GM19468 (cell line): ENCODE measurements at regions not wholly inside any gene's neighbourhood (a gene's known extent, or its start where the extent isn't known, plus 50 kb on each side); places are given as distances from the start of the nearest gene placed in this dataset.

ENCODE experiments used
- ATAC-seq: cut with Tn5 transposase; IDR thresholded peaks from one replicate; pipeline ENCODE4 v1.9.1; 2021; ENCODE audit warnings: mild to moderate bottlenecking, moderate library complexity, moderate number of reproducible peaks; ENCODE audit not compliant: unreplicated experiment; ENCODE audit errors: extremely low read depth

DNA sequence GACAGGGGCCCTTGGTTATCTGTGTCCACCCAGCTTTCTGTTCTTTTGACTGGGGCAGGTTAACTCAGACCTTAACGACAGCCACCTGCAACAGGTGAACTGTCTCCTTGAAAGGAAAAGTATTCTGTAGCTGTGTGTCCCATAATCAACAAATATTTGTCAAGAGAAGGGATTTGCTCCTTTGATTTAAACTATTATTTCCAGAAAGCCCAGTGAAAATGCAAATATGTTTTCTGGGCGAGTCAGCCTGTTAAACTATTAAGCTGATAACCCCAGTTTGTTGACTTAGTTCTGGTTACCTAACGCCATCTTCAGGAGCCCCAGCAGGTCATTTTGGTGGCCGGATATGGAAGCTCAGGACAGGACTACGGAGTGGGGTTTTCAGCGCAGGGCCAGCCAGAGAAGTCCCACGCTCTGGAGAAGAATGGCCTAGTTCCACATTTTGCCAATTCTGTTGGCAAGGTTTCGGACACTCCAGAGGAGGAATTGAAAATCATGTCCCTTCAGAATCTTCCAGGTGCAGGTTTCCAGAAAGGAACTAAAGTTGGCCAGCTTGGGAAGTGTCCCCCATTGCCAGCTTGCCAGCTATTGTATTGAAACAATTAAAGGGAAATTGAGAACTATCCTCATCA is 54.5 kb downstream of the ADRA2A start:
- ATAC-seq, result no peak

DNA sequence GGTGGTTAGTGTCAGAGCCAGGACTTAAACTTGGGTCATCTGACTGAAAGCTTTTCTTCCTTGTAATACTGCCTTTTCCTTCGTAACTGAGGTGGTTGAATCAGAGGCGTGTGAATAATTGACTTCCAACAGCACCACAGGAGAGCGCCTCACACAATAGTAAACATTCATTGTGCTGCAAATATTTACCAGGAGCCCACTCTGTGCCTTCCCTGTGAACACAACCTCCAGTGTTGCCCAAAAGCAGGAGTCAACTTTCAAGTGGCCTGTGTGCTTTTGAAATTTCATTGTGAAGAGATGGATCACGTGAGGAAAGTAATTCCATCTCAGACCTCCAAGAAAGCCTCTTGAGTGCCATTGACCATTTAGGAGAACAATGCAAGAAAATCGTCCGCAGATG is 60.2 kb downstream of the ADRA2A start:
- no peak for ATAC-seq

- no peak for ATAC-seq
These were observed 60.8 kb downstream of the ADRA2A start for GRCh38 chr10:111137587-111137986.

GRCh38 chr10:111138544-111138943 is 61.7 kb downstream of the ADRA2A start:
- no peak for ATAC-seq

- no peak for ATAC-seq
These were observed 62.7 kb downstream of the ADRA2A start for GRCh38 chr10:111139567-111139966.

- ATAC-seq, result no peak
These were observed 65.4 kb downstream of the ADRA2A start for GRCh38 chr10:111142092-111142768.

GRCh38 chr10:111146025-111146640 is 69.3 kb downstream of the ADRA2A start:
- no peak for ATAC-seq

DNA sequence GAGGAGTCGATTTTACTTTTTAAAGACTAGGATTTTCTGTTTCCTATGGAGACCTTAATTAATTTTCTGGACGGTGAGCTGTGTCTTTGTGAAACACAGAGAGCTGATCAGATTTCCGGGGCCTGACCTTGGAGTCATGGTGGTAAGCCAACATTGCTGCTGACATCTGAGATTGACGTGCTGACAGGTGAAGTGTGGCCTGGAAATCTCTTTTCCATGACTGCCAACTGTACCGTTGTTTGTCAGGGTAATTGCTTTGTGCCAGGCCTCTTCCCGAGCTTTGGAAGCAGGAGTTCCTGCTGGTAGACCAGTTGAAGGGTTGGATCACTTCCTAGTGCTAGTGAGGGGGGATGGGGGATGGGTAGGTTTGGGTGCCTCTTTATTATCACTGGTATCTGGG is 71.2 kb downstream of the ADRA2A start:
- ATAC-seq, result no peak

GRCh38 chr10:111148440-111148839 is 71.6 kb downstream of the ADRA2A start:
- ATAC-seq, result no peak

- no peak for ATAC-seq
These were observed 73.9 kb downstream of the ADRA2A start for GRCh38 chr10:111150691-111151090.

GRCh38 chr10:111151595-111152307 is 74.9 kb downstream of the ADRA2A start:
- ATAC-seq, result no peak

DNA sequence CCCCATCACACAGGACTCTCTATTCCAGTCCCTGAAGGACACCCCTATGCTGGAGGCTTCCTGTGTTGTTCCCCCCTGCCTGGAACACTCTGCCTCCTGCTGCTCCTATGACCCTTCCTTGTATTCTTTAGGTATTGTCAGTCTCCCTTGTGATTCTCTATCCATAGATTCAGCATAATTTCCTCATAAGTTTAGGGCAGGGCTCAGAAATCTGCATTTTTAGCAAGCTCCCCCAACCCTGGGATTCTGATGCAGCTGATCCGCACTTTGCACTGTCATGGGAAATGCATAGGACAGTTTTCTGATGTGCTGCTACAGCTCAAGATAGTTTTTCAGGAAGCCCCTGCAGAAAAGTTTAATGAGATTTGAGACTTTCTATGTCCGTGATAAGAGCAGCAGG is 79.9 kb downstream of the ADRA2A start:
- ATAC-seq, result no peak

DNA sequence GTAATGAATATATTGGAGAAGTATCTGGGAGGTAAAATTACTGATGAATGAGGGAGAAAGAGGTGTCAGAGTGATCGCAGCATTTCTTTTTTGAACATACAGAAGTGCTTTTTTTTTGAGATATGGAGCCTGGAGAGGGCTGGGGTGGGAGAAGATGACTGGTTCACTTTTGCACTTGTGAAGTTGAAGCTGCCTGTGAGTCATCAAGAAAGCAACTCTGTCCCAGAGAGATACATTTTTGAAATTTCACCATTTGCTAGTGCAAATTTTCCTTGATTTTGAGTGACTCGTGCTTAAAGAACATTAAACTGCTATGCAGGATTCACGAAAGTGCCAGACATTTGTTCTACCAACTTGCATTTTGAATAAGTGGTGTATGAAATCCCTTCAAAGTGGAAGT is 81.8 kb downstream of the ADRA2A start:
- no peak for ATAC-seq

GRCh38 chr10:111161109-111161874 is 84.5 kb downstream of the ADRA2A start:
- ATAC-seq, result no peak

DNA sequence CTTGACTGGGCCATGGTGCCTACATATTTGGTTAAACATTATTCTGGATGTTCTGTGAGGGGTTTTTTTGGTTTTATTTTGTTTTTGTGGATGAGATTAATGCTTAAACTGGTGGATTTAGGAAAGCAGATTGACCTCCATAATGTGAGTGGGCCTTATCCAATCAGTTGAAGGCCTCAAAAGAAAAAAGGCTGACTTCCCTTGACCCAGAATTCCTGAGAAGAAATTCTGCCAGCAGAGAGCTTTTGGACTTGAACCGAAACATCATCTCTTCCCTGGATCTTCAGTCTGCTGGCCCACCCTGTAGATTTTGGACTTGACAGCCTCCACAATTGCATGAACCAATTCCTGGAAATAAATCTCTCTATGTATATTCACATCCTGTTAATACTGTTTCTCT is 94.4 kb downstream of the ADRA2A start:
- no peak for ATAC-seq

GRCh38 chr10:111175787-111176186 is 99.0 kb downstream of the ADRA2A start:
- ATAC-seq, result no peak

- ATAC-seq, result no peak
These were observed 100.5 kb downstream of the ADRA2A start for GRCh38 chr10:111177379-111177778.

DNA sequence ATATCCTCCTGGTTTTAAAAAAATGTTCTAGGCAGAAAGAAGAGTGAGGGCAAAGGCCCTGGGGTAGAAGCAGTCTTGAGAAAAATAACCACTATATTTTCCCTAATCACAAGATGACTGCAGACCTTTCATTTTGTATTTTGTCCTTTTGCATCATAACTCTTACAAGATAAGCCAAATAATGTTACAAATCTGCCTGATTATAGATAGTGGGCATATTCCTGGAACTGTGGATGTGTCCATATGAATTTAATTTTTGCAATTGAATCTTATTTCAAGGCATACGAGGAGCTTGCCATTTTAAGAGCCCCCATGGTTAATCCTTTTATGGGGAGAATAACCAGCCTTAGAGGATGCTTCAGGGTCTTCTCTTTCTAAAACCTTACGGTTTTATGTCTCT is 102.7 kb downstream of the ADRA2A start:
- ATAC-seq, result no peak

DNA sequence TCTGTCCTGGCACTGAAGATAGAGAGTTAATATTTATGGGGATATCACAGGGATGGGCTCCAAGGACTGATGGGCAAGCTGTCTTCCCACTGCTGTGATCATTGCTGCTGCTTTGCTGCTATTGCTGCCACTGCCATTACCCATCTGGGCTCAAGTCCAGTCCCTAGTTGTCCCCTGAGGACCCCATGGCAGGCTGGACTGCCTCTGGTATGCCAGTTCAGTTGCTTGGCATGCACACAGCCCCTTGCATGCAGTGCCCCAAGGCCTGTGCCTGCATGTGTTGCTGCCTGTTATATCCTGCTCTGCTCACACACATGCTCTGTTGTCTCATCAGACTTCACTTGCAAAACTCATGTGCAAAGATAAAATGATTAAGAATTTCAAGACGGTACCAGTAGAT is 109.5 kb downstream of the ADRA2A start:
- ATAC-seq, result no peak

DNA sequence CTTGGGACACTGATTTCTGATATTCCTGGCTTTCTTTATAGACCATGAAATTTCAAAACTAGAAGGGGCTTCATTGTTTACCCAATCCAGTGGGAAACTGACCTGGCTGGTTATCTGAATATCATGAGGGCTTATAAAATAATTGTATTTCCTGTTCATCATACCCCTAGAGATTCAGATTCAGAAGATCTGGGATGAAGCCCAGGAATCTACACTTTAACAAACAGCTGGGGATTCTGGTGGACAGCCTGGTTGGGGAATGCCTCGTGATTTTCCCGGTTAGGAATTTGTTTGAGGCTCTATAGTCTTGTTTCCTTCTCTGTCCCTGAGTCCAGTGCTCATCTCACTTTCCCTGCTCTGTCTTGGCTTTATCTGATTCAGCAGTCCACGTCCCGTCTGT is 110.3 kb downstream of the ADRA2A start:
- no peak for ATAC-seq
